Anterior cingulate cortex (tissue), 58 donors: ENCODE measurements at regions not wholly inside any gene's neighbourhood (a gene's known extent, or its start where the extent isn't known, plus 50 kb on each side); places are given as distances from the start of the nearest gene placed in this dataset.
A peak's percentile ranks its signal among the peaks of the same experiment; 100 is the strongest.

Experiments used
- DNase-seq, 58 donors: peaks; one replicate each; lab custom pipeline; 2025; lab: John Stamatoyannopoulos, UW

- DNase-seq = peak in 55 of 58 donors; percentile 15 to 89 (median 69)
These were observed 530.2 kb downstream of the SOX2 start for GRCh38 chr3:182241766-182242488.

GRCh38 chr3:182242489-182242942, 530.8 kb downstream of the SOX2 start:
- DNase-seq = no peak

GRCh38 chr3:182243625-182244024, 531.9 kb downstream of the SOX2 start:
- no peak for DNase-seq

GRCh38 chr3:182244222-182244971, 532.7 kb downstream of the SOX2 start:
- peak in 45 of 58 donors; percentile 4 to 84 (median 36) for DNase-seq

GRCh38 chr3:182245059-182245458, 533.3 kb downstream of the SOX2 start:
- no peak for DNase-seq

GRCh38 chr3:182246870-182247269, 535.1 kb downstream of the SOX2 start:
- DNase-seq = no peak

- DNase-seq = no peak
These were observed 536.7 kb downstream of the SOX2 start for GRCh38 chr3:182248349-182248880.

- no peak for DNase-seq
These were observed 540.5 kb upstream of the ATP11B start for GRCh38 chr3:182252802-182253201.

- DNase-seq = no peak
These were observed 538.1 kb upstream of the ATP11B start for GRCh38 chr3:182255158-182255557.

- no peak for DNase-seq
These were observed 535.9 kb upstream of the ATP11B start for GRCh38 chr3:182257361-182257760.

- DNase-seq = peak in 8 of 58 donors; percentile 4 to 75 (median 18)
These were observed 534.6 kb upstream of the ATP11B start for GRCh38 chr3:182258538-182259177.

GRCh38 chr3:182259579-182259978, 533.7 kb upstream of the ATP11B start:
- DNase-seq = peak in 51 of 58 donors; percentile 4 to 79 (median 44)

- no peak for DNase-seq
These were observed 532.3 kb upstream of the ATP11B start for GRCh38 chr3:182261041-182261440.

GRCh38 chr3:182268711-182269110, 524.6 kb upstream of the ATP11B start:
- DNase-seq = no peak

GRCh38 chr3:182276512-182276911, 516.8 kb upstream of the ATP11B start:
- DNase-seq = no peak

- DNase-seq = no peak
These were observed 508.5 kb upstream of the ATP11B start for GRCh38 chr3:182284793-182285192.

- DNase-seq = no peak
These were observed 500.7 kb upstream of the ATP11B start for GRCh38 chr3:182292591-182292990.

GRCh38 chr3:182294256-182294655, 499.0 kb upstream of the ATP11B start:
- DNase-seq = no peak

- no peak for DNase-seq
These were observed 498.6 kb upstream of the ATP11B start for GRCh38 chr3:182294696-182295095.

GRCh38 chr3:182300266-182300665, 493.0 kb upstream of the ATP11B start:
- DNase-seq = no peak

- peak in 20 of 58 donors; percentile 0 to 62 (median 16) for DNase-seq
These were observed 490.1 kb upstream of the ATP11B start for GRCh38 chr3:182303169-182303568.
